Hepatic stellate cell (primary cell): ENCODE measurements at regions not wholly inside any gene's neighbourhood (a gene's known extent, or its start where the extent isn't known, plus 50 kb on each side); places are given as distances from the start of the nearest gene placed in this dataset.

Experiments used
- DNase-seq: peaks from one replicate; pipeline ENCODE4 v3.0.0; 2011; ENCODE audit warnings: low spot score

- DNase-seq, result no peak
These were observed 241.1 kb upstream of the ZNF507 start for GRCh38 chr19:32104153-32104849.

- no peak for DNase-seq
These were observed 240.6 kb upstream of the ZNF507 start for GRCh38 chr19:32104850-32105235.

- no peak for DNase-seq
These were observed 239.7 kb upstream of the ZNF507 start for GRCh38 chr19:32105527-32106310.

- no peak for DNase-seq
These were observed 223.2 kb upstream of the ZNF507 start for GRCh38 chr19:32122258-32122657.

GRCh38 chr19:32123355-32123940 is 222.0 kb upstream of the ZNF507 start:
- no peak for DNase-seq

- no peak for DNase-seq
These were observed 220.8 kb upstream of the ZNF507 start for GRCh38 chr19:32124585-32124984.

- no peak for DNase-seq
These were observed 216.3 kb upstream of the ZNF507 start for GRCh38 chr19:32129141-32129540.

GRCh38 chr19:32130332-32130731 is 215.1 kb upstream of the ZNF507 start:
- DNase-seq, result no peak

- DNase-seq, result no peak
These were observed 214.4 kb upstream of the ZNF507 start for GRCh38 chr19:32131005-32131404.

- DNase-seq, result no peak
These were observed 207.0 kb upstream of the ZNF507 start for GRCh38 chr19:32138416-32138815.

GRCh38 chr19:32141840-32142511 is 203.4 kb upstream of the ZNF507 start:
- DNase-seq, result no peak

- no peak for DNase-seq
These were observed 198.7 kb upstream of the ZNF507 start for GRCh38 chr19:32146664-32147063.

GRCh38 chr19:32150605-32151004 is 194.8 kb upstream of the ZNF507 start:
- DNase-seq, result no peak

- no peak for DNase-seq
These were observed 191.0 kb upstream of the ZNF507 start for GRCh38 chr19:32154418-32154817.

- DNase-seq, result no peak
These were observed 180.9 kb upstream of the ZNF507 start for GRCh38 chr19:32164384-32164992.

- no peak for DNase-seq
These were observed 180.3 kb upstream of the ZNF507 start for GRCh38 chr19:32165141-32165540.

GRCh38 chr19:32165750-32166149 is 179.7 kb upstream of the ZNF507 start:
- no peak for DNase-seq

- DNase-seq, result no peak
These were observed 179.2 kb upstream of the ZNF507 start for GRCh38 chr19:32166238-32166637.

- DNase-seq, result no peak
These were observed 177.3 kb upstream of the ZNF507 start for GRCh38 chr19:32168111-32168510.

- no peak for DNase-seq
These were observed 176.8 kb upstream of the ZNF507 start for GRCh38 chr19:32168606-32169005.

- no peak for DNase-seq
These were observed 173.7 kb upstream of the ZNF507 start for GRCh38 chr19:32171719-32172151.

- no peak for DNase-seq
These were observed 172.7 kb upstream of the ZNF507 start for GRCh38 chr19:32172566-32173160.
